Gastrocnemius medialis (tissue), 4 donors: ENCODE measurements at regions not wholly inside any gene's neighbourhood (a gene's known extent, or its start where the extent isn't known, plus 50 kb on each side); places are given as distances from the start of the nearest gene placed in this dataset.
"Not testable (repeated sequence)": the region's sequence is repeated elsewhere in the genome, so short reads cannot be mapped to it uniquely, and the experiment has no call there.

Experiments
- ATAC-seq, 2 donors: fragments of 150-250 bp; one replicate each; pipeline ENCODE4 v1.9.1; 2016
- DNase-seq, 2 donors: peaks; one replicate each; pipeline ENCODE4 v3.0.0-alpha.2; 2019
- H3K27ac ChIP-seq, 4 donors: fragments of 200-600 bp; sonication (generic); 1 replicate in 1 of 4; 2 replicates in 3 of 4; pipeline ENCODE4 v1.5.1; 2016 to 2018; ENCODE audit warnings: mild to moderate bottlenecking in 2 of 4, moderate library complexity in 1 of 4
- H3K27me3 ChIP-seq, 3 donors: fragments of 200-600 bp; sonication (generic) in 2 of 3; 1 replicate in 1 of 3; 2 replicates in 2 of 3; pipeline versions ENCODE4 v1.5.1 to v1.6.0; 2016 to 2019; ENCODE audit warnings: mild to moderate bottlenecking in 1 of 3, moderate library complexity in 1 of 3
- H3K36me3 ChIP-seq, 2 donors: fragments of 200-600 bp; sonication (generic) in 1 of 2; one replicate each; pipeline ENCODE4 v1.5.1; 2017 to 2018
- H3K4me1 ChIP-seq, 2 donors: fragments of 200-600 bp; sonication (generic) in 1 of 2; one replicate each; pipeline ENCODE4 v1.5.1; 2016 to 2017; ENCODE audit warnings: mild to moderate bottlenecking in 2 of 2
- H3K4me3 ChIP-seq, 4 donors: fragments of 200-600 bp; sonication (generic) in 3 of 4; 1 replicate in 1 of 4; 2 replicates in 3 of 4; pipeline ENCODE4 v1.5.1; 2016 to 2019; ENCODE audit warnings: mild to moderate bottlenecking in 2 of 4
- H3K9me3 ChIP-seq, 3 donors: fragments of 200-600 bp; sonication (generic) in 2 of 3; 1 replicate in 1 of 3; 2 replicates in 2 of 3; pipeline ENCODE4 v1.5.1; 2016 to 2019
- CTCF ChIP-seq, 5 experiments: fragments of 450-650 bp in 3 of 5; fragments of 200-600 bp in 2 of 5; sonication (generic) in 2 of 5; IDR thresholded peaks in 4 of 5; conservative IDR thresholded peaks in 1 of 5; 1 replicate in 4 of 5; 2 replicates in 1 of 5; pipeline ENCODE4 v1.5.1; 2016 to 2019; ENCODE audit warnings: antibody characterized with exemption in 5 of 5, mild to moderate bottlenecking in 3 of 5, moderate library complexity in 3 of 5
- POLR2A ChIP-seq, 2 donors: fragments of 450-650 bp; IDR thresholded peaks; one replicate each; pipeline ENCODE4 v1.6.1; 2017; ENCODE audit warnings: antibody characterized with exemption in 2 of 2, mild to moderate bottlenecking in 2 of 2, moderate library complexity in 2 of 2
- in situ Hi-C, 4 donors: fragments of 200-750 bp; cut with MboI; loops; one replicate each; pipeline versions ENCODE4 v1.15.0 to v1.8.0; 2017; ENCODE audit warnings: low sequenced_read_pairs in 4 of 4
- intact Hi-C: fragments of 100-400 bp; cut with DNase I; formaldehyde crosslinking; loops from one replicate; pipeline ENCODE4 v1.15.1; 2023; ENCODE audit warnings: low total_unique reads

- H3K27ac ChIP-seq, H3K4me1 ChIP-seq, H3K9me3 ChIP-seq, intact Hi-C loops, DNase-seq, H3K36me3 ChIP-seq, ATAC-seq, H3K27me3 ChIP-seq, H3K4me3 ChIP-seq: not testable (repeated sequence)
- in situ Hi-C loops = loop anchor here in 2 of 4 donors (10.0 kb wide), 1 partner anchor 357 kb away; no protein-coding TSS in a partner anchor
Measured at GRCh38 chr13:24597906-24598670, 82.1 kb upstream of the ATP12A start.

- H3K36me3 ChIP-seq, H3K4me3 ChIP-seq, H3K9me3 ChIP-seq, DNase-seq, ATAC-seq, H3K4me1 ChIP-seq, H3K27me3 ChIP-seq, intact Hi-C loops, H3K27ac ChIP-seq: not testable (repeated sequence)
- in situ Hi-C loops = loop anchor here in 2 of 4 donors (10.0 kb wide), 1 partner anchor 356 kb away; no protein-coding TSS in a partner anchor
Measured at GRCh38 chr13:24599019-24599791, 81.0 kb upstream of the ATP12A start.

- Histone ChIP-seq H3K27ac (no peak overlapping the region), H3K4me1 (no peaks in the 10 kb centered on the region), H3K36me3 (no peaks in the 10 kb centered on the region), H3K9me3 (no peaks in the 10 kb centered on the region), H3K27me3 (no peaks in the 10 kb centered on the region), H3K4me3 (no peak overlapping the region)
- TF ChIP-seq POLR2A (IDR thresholded peaks at IDR 0.05) (no peak), CTCF (IDR thresholded peaks at IDR 0.05 in 4 of 5, conservative IDR thresholded peaks at IDR 0.05 in 1 of 5) (no peak)
- DNase-seq = no peak
- in situ Hi-C loops = no loop called here
- no peak for ATAC-seq
- intact Hi-C loops = no loop called here
Measured at GRCh38 chr13:24605923-24606372, 74.3 kb upstream of the ATP12A start.

- ATAC-seq = no peak
- TF ChIP-seq POLR2A (IDR thresholded peaks at IDR 0.05) = no peak
- TF ChIP-seq CTCF (IDR thresholded peaks at IDR 0.05 in 4 of 5, conservative IDR thresholded peaks at IDR 0.05 in 1 of 5) = no peak
- Histone ChIP-seq H3K27ac (no peak overlapping the region), H3K27me3 (no peaks in the 10 kb centered on the region), H3K9me3 (no peaks in the 10 kb centered on the region), H3K4me3 (no peak overlapping the region), H3K36me3 (no peaks in the 10 kb centered on the region), H3K4me1 (no peaks in the 10 kb centered on the region)
- in situ Hi-C loops (no loop called here), intact Hi-C loops (no loop called here)
- no peak for DNase-seq
Measured at GRCh38 chr13:24606486-24607170, 73.6 kb upstream of the ATP12A start.

GRCh38 chr13:24610956-24611355 is 69.3 kb upstream of the ATP12A start:
- TF ChIP-seq CTCF (IDR thresholded peaks at IDR 0.05 in 4 of 5, conservative IDR thresholded peaks at IDR 0.05 in 1 of 5) = no peak
- no peak for TF ChIP-seq POLR2A (IDR thresholded peaks at IDR 0.05)
- Histone ChIP-seq H3K27me3 (no peaks in the 10 kb centered on the region), H3K27ac (no peak overlapping the region), H3K36me3 (no peaks in the 10 kb centered on the region), H3K4me1 (no peaks in the 10 kb centered on the region), H3K9me3 (no peaks in the 10 kb centered on the region), H3K4me3 (no peak overlapping the region)
- no peak for ATAC-seq
- DNase-seq = no peak
- in situ Hi-C loops = no loop called here
- intact Hi-C loops = no loop called here
